ENCODE measurements at regions not wholly inside any gene's neighbourhood (a gene's known extent, or its start where the extent isn't known, plus 50 kb on each side); places are given as distances from the start of the nearest gene placed in this dataset.
A peak's percentile ranks its signal among the peaks of the same experiment; 100 is the strongest.
"Not testable (repeated sequence)": the region's sequence is repeated elsewhere in the genome, so short reads cannot be mapped to it uniquely, and the experiment has no call there.

DNA sequence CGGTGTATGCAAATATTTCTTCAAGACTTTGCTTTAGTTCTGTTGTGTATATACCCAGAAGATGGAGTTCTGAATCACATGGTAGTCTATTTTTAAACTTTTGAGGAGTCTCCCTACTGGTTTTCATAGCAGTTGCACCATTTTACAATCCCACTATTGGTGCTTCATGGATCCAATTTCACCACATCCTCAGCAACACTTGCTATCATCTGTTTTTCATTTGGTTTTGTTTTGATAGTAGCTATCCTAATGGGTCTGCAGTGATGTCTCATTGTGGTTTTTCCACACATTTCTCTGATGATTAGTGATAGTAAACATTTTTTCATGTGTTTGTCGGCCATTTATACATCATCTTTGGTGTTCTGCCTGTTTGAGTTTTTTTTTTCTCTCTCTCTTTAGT, 1339.3 kb downstream of the EFNA5 start:
- peak; percentile 4 for DNase-seq (ENCODE audit: low spot score)

- no peak for DNase-seq (ENCODE audit: low spot score)
These were observed 1346.4 kb downstream of the EFNA5 start for GRCh38 chr5:106324356-106324755.

DNA sequence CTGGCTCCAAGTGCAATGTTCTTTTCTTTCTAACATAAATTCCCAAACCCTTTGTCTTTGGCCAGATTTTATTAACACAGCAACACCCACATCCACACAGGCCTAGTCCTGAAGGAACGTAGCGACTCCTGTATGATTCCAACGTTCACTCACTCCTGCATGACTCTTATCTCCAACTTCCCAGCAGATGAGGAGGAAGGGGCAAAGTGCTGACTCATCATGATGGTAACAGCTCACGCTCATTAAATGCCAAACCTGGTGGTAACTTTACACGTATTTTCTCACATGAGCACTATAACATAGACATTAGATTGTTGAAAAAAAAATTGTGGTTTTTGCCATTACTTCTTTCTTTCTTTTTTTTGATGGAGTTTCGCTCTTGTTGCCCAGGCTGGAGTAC, 1349.5 kb downstream of the EFNA5 start:
- no peak for DNase-seq (ENCODE audit: low spot score)

DNA sequence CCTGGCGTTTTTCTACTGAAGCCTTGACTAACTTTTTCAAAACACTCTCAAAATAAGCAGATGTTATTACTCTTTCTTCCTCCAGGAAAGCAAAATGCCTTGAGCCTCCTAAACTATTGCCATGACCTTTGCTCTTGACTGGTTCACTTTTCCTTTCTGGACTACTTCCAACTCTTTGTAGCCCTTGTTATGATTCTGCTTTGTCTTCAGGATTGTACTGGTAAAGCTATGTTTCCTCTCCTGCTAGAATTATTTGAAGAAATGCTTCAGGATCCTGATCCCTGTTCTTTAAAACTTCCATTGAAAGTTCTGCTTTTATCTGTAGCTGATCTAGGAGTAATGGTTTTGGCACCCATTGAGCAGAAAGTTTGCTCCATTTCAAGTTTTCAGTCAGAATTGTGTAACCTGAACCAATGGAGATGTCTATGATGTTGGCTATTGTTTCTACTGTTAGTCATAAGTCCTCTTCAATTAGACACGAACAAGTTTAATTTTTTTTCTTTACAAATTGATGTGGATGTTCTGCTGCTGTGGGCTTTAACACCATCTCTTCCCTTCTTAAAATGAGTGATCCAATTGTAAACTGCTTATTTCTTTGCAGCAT, 1356.4 kb downstream of the EFNA5 start:
- DNase-seq (ENCODE audit: low spot score) = no peak

- peak; percentile 16 for DNase-seq (ENCODE audit: low spot score)
These were observed 1358.4 kb downstream of the EFNA5 start for GRCh38 chr5:106312360-106312759.

DNA sequence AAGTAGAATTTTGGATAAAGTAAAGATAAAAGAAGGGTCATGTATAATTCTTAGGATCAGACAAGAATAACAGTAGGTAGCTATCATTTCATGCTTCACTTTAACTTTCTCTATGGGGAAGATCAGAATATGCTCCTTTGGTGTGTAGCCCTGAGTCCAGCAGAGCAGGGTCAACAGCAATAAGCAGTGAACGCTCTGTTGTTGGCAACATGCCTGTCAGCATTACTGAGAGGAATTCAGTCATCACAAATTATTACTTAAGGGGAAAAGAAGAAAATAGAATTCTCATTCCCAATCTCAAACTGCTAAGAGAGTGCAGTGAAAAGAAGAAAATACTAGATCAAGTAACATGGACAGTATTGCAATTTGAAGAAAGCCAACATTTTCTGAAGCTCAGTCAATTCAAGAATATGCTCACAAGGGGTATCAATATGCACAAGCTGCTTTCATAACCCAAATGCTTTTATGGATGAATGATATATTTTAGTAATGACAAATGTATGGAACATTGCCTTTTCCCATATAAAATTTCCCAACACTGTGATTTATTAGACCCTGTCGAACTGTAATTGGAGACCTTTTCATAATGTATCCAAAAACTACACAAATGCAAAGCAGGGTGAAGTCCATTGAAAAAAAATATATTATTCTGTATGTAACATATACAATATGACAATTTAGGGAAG, 1359.4 kb downstream of the EFNA5 start:
- DNase-seq (ENCODE audit: low spot score) = no peak

DNA sequence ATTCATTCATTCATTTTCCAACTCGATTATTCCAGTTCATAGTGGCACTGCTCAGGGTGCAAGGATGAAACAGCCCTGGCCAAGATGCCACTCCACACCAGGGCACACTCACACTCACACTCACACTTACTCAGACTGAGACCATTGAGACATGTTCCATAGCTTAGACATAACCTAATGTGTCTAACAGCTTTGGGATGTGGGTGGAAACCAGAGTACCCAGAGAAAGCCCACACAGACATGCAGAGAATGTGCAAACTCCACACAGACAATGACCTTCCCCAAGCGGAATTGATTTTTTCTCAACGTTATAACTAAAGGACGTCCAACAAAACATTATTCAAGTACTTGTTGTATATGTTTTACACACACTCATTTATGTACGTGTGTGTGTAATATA, 1363.5 kb downstream of the EFNA5 start:
- no peak for DNase-seq (ENCODE audit: low spot score)

GRCh38 chr5:106306313-106307028, 1364.3 kb downstream of the EFNA5 start:
- DNase-seq (ENCODE audit: low spot score) = no peak

DNA sequence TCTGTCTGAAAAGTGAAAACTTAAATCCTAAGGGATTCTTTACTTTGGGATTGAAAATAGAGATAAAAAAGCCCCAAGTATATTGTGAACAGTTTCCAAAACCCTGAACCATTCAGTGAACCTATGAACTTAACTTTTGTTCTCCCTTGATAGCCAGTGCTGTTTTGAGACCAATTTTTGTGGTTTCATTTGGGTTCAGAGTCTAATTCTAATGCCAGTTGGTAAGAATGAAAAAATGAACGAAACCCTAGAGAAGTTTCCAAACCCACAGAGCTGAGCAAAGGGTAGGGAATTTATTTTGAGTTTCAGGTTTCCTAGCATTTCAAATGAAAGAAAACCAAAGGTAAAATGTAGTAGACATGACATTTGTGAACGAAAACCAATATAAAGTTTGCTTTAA, 1366.8 kb downstream of the EFNA5 start:
- DNase-seq (ENCODE audit: low spot score) = no peak

DNA sequence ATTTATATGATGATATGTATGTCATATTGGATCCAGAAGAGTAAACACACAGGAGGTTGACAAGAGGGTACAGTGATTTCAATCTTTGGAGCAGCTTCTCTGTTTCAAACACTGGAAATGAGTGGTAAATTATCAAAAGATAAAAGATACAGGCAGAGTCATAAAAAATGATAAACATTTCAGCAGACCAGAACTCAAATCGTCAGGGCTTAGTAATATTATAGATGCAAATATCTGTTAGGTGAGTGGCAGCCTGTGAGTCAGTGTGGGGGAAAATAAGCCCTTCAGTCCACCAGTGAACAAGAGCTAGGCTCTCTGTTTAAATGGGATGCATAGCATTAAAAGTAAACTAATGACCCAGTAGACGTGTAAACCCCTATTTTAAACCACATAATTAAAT, 1378.1 kb downstream of the EFNA5 start:
- DNase-seq (ENCODE audit: low spot score) = no peak

GRCh38 chr5:106290841-106291240, 1379.9 kb downstream of the EFNA5 start:
- DNase-seq (ENCODE audit: low spot score) = no peak

GRCh38 chr5:106288979-106289378, 1381.8 kb downstream of the EFNA5 start:
- no peak for DNase-seq (ENCODE audit: low spot score)

- no peak for DNase-seq (ENCODE audit: low spot score)
These were observed 1393.1 kb downstream of the EFNA5 start for GRCh38 chr5:106277540-106278096.

GRCh38 chr5:106269252-106269843, 1401.4 kb downstream of the EFNA5 start:
- no peak for DNase-seq (ENCODE audit: low spot score)

DNA sequence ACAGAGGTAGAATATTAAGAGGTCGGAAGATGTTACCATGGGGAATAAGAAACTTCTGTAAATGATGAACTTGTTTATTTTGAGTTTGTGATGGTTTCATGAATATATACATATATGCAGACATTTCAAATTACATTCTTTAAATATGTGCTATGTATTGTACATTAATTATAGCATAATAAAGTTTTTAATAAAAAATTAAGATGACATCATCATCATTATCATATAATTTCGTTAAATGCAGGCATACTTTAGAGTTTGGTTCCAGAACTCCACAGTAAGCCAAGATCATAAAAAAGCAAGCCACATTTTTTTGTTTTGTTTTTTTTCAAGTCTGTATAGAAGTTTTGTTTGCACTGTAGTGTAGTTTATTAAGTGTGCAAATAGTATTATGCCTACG, 1403.5 kb downstream of the EFNA5 start:
- no peak for DNase-seq (ENCODE audit: low spot score)

DNA sequence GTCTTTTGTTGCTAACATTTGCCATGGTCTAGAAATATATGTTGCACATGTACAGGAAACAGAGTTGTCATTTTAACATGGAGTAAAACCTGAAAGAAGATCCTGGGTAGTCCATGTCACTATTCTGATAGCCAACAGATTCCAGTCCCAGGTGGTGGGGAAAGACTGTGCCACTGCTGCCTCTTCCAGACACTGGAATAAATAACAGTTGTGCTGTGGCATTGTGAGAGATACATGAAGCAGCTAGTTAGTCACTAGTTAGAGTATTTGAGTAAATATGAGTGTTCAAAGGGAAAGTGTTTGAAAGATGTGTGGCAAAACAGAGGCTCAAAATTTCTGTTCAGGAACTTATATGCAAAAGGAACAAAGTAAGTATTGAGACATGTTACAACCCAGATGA, 1408.3 kb downstream of the EFNA5 start:
- no peak for DNase-seq (ENCODE audit: low spot score)

DNA sequence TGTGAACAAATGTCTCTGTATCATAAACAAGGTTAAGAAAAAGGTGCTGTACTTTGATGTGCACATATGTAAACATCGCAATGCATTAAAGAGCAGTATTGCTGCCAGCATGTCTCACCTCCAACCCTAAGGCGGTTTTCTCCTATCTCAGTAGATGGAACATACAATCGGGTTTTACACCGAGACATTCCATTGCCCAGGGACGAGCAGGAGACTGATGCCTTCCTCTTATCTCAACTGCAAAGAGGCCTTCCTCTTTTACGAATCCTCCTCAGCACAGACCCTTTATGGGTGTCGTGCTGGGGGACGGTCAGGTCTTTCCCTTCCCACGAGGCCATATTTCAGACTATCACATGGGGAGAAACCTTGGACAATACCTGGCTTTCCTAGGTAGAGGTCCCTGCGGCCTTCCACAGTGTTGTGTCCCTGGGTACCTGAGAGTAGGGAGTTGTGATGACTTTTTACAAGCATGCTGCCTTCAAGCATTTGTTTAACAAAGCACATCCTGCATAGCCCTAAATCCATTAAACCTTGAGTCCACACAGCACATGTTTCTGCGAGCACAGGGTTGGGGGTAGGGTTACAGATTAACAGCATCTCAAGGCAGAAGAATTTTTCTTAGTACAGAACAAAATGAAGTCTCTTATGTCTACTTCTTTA, 1411.2 kb downstream of the EFNA5 start:
- DNase-seq (ENCODE audit: low spot score) = not testable (repeated sequence)

- DNase-seq (ENCODE audit: low spot score) = no peak
These were observed 1412.1 kb downstream of the EFNA5 start for GRCh38 chr5:106258591-106259125.

- DNase-seq (ENCODE audit: low spot score) = no peak
These were observed 1416.0 kb downstream of the EFNA5 start for GRCh38 chr5:106254784-106255183.

DNA sequence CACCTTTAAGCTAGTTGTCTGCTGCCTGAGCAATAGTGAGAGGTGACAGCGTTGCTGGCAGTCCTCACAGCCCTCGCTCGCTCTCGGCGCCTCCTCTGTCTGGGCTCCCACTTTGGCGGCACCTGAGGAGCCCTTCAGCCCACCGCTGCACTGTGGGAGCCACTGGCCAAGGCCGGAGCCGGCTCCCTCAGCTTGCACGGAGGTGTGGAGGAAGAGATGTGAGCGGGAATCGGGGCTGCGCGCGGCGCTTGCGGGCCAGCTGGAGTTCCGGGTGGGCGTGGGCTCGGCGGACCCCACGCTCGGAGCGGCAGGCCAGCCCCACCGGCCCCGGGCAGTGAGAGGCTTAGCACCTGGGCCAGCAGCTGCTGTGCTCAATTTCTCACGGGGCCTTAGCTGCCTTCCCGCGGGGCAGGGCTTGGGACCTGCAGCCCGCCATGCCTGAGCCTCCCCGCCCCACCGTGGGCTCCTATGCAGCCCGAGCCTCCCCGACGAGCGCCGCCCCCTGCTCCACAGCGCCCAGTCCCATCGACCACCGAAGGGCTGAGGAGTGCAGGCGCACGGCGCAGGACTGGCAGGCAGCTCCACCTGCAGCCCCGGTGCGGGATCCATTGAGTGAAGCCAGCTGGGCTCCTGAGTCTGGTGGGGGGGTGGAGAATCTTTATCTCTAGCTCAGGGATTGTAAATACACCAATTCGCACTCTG, 1424.5 kb downstream of the EFNA5 start:
- DNase-seq (ENCODE audit: low spot score) = not testable (repeated sequence)

DNA sequence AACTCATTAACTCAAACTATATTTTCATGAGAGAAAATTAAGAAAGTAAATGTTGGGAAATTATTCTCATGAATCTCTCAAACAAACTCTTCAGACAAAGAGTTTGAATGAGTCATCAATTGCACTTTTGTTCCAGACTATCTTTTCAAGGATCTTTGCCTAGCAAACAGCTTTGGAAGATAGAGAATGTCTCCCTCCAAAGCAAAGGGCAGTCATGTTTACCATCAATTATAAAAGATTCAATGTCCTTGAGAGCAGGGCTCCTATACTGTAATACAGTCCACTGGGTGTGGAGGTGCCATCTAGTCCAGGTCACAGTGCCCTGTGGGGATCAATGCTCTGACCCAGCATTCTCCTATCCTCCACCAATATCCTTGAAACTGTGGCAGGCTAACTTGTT, 1429.3 kb downstream of the EFNA5 start:
- DNase-seq (ENCODE audit: low spot score) = no peak

Measured in hepatic stellate cell (primary cell).